22Rv1 (cell line): ENCODE measurements at regions not wholly inside any gene's neighbourhood (a gene's known extent, or its start where the extent isn't known, plus 50 kb on each side); places are given as distances from the start of the nearest gene placed in this dataset.
A peak's percentile ranks its signal among the peaks of the same experiment; 100 is the strongest.

Experiments
- H3K27ac ChIP-seq: fragments of 450-650 bp; 2 replicates; pipeline ENCODE4 v1.5.1; 2017
- CTCF ChIP-seq: fragments of 450-650 bp; IDR thresholded peaks from 2 replicates; pipeline ENCODE4 v1.5.1; 2017; ENCODE audit warnings: mild to moderate bottlenecking
- ZFX ChIP-seq: fragments of 450-650 bp; IDR thresholded peaks from 2 replicates; pipeline ENCODE4 v1.6.1; 2017; ENCODE audit warnings: antibody characterized with exemption, borderline replicate concordance

DNA sequence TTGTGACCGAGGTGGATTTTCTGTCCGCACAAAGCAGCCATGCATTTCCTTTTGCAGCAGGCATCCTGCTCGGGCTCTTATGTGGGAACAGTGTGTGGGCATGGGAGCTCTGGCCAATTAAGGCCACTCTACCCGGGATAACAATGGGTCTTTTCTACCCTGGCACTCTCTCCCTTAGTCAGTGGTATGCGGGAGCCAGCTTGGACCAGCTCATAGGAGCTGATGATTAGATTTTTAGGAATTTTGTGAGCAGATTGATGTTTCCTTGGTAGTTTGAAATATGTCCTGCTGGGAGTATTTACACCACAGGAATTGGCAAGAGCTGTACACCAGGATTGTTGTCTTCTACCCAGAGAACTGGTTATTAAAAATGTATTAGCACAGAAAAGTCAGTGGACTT, 89.3 kb downstream of the SPP2 start:
- H3K27ac ChIP-seq = no peak overlapping the region
- TF ChIP-seq ZFX (no peak), CTCF (no peak)

GRCh38 chr2:234138836-234139235, 88.3 kb downstream of the SPP2 start:
- H3K27ac ChIP-seq = no peak overlapping the region

GRCh38 chr2:234137400-234138014, 87.0 kb downstream of the SPP2 start:
- H3K27ac ChIP-seq = no peak overlapping the region

More at GRCh38 chr2:234138836-234139235, 88.3 kb downstream of the SPP2 start:
- TF ChIP-seq ZFX (no peak), CTCF (no peak)

DNA sequence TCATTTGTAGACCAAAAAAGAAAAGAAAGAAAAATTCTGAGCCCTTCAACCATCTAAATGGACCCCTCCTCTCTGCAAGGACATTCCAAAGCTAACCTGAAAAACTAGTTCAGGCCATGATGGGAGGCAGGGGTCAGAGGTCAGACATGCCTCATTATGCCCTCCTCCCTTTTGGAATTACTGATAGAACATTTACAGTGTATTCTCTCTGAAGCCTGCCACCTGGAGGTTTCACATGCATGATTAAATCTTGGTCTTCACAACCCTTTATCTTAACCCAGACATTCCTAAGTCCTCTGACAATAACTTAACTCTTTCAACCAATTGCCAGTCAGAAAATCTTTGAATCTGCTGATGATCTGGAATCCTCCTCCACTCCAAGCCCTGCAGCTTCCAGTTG, 86.0 kb downstream of the SPP2 start:
- no peak overlapping the region for H3K27ac ChIP-seq
- no peak for TF ChIP-seq ZFX
- TF ChIP-seq CTCF = no peak

More at GRCh38 chr2:234137400-234138014, 87.0 kb downstream of the SPP2 start:
- TF ChIP-seq CTCF (no peak), ZFX (no peak)

- H3K27ac ChIP-seq = no peak overlapping the region
- TF ChIP-seq CTCF = peak; percentile 82
- TF ChIP-seq ZFX = no peak
Measured at GRCh38 chr2:234135750-234136221, 85.3 kb downstream of the SPP2 start.

- no peak for TF ChIP-seq CTCF
- TF ChIP-seq ZFX = no peak
- no peak overlapping the region for H3K27ac ChIP-seq
Measured at GRCh38 chr2:234134496-234134895, 84.0 kb downstream of the SPP2 start.

DNA sequence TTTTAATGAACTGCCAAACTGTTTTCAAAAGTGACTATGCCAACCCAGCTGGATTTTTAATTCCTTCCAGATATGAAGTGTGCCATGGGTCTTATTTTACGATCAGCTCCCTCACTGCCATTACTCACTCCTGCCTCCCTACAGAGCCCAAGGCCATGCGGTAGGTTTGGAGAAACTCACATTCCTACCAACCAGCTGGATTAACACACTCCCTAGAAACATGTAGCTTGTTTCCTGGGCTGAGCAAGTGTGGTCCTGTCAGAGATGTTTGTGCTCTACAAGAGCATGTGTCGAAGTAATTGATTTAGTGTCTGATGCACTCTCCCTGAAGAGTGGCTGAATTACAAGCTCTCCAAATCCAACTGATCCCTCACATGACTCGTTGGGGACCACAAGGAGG, 82.5 kb downstream of the SPP2 start:
- H3K27ac ChIP-seq = no peak overlapping the region
- no peak for TF ChIP-seq ZFX
- TF ChIP-seq CTCF = no peak
